ENCODE measurements at regions not wholly inside any gene's neighbourhood (a gene's known extent, or its start where the extent isn't known, plus 50 kb on each side); places are given as distances from the start of the nearest gene placed in this dataset.

DNA sequence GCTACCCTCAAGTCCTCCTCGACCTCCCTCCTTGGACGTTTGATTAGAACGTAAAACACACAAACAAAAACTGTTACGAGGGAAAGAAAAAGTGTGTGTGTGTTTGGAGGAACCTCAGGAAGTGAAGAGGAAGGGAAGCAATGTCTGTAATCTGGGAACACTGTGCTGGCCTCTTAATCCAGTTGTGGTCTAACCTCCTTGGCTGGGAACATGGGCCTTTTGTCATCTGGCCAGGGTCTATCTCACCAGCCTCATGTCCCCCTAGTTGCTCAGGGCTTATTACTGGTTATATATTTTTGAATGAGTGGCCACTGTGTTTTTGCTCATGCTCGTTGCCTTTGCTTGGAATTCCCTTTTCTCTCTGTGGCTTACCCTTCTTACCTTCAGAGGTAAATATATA, 89.0 kb upstream of the RASGRF1 start:
- Histone ChIP-seq H3K79me1 (ENCODE audit: insufficient read depth, low read depth, low read length, poor library complexity, severe bottlenecking) (no peaks in the 10 kb centered on the region), H3T11ph (ENCODE audit: low read length) (no peak overlapping the region), H2BK20ac (ENCODE audit: low read depth, low read length, poor library complexity, severe bottlenecking) (no peak overlapping the region), H2BK15ac (ENCODE audit: low read depth, low read length) (no peak overlapping the region), H2BK120ac (ENCODE audit: low read depth, low read length, poor library complexity, severe bottlenecking) (no peak overlapping the region), H4K20me1 (ENCODE audit: control insufficient read depth, insufficient read depth, insufficient read length) (peaks cover 3% of the 10 kb centered on the region), H3K27me3 (ENCODE audit: insufficient read depth, low read length) (no peaks in the 10 kb centered on the region), H4K91ac (ENCODE audit: insufficient read length, low read depth, low read length) (no peak overlapping the region), H3K23ac (ENCODE audit: insufficient read length, low read depth, low read length) (no peak overlapping the region), H3K4me2 (ENCODE audit: insufficient read depth, insufficient read length, low read length) (no peak overlapping the region), H3K27ac (ENCODE audit: insufficient read length, low read depth, low read length) (no peak overlapping the region), H4K8ac (replicated peaks; ENCODE audit: insufficient read length, low read depth, low read length) (no peak overlapping the region), H2AK5ac (ENCODE audit: insufficient read length, low read length) (no peak overlapping the region), H3K9ac (ENCODE audit: extremely low read depth, insufficient read length, low read length) (no peak overlapping the region), H2BK12ac (ENCODE audit: insufficient read length, low read depth, low read length) (no peak overlapping the region), H3K23me2 (ENCODE audit: insufficient read length, low read depth, low read length, poor library complexity, severe bottlenecking) (no peaks in the 10 kb centered on the region), H3K79me2 (ENCODE audit: insufficient read depth, low read length) (no peaks in the 10 kb centered on the region), H3K4ac (ENCODE audit: low read depth, low read length) (no peak overlapping the region), H3K56ac (ENCODE audit: insufficient read length, low read depth, low read length) (no peak overlapping the region), H2BK5ac (ENCODE audit: insufficient read length, low read length) (no peak overlapping the region), H2AFZ (ENCODE audit: low read length) (no peak overlapping the region), H3K9me3 (ENCODE audit: control insufficient read depth, low read depth, low read length) (no peaks in the 10 kb centered on the region), H3K4me1 (ENCODE audit: insufficient read depth, low read length) (no peaks in the 10 kb centered on the region), H4K5ac (ENCODE audit: insufficient read length, low read depth, low read length) (no peak overlapping the region), H3K18ac (ENCODE audit: insufficient read length, low read depth, low read length) (no peak overlapping the region), H3K14ac (ENCODE audit: insufficient read depth, low read length) (no peak overlapping the region)
- TF ChIP-seq, protein P1, sequence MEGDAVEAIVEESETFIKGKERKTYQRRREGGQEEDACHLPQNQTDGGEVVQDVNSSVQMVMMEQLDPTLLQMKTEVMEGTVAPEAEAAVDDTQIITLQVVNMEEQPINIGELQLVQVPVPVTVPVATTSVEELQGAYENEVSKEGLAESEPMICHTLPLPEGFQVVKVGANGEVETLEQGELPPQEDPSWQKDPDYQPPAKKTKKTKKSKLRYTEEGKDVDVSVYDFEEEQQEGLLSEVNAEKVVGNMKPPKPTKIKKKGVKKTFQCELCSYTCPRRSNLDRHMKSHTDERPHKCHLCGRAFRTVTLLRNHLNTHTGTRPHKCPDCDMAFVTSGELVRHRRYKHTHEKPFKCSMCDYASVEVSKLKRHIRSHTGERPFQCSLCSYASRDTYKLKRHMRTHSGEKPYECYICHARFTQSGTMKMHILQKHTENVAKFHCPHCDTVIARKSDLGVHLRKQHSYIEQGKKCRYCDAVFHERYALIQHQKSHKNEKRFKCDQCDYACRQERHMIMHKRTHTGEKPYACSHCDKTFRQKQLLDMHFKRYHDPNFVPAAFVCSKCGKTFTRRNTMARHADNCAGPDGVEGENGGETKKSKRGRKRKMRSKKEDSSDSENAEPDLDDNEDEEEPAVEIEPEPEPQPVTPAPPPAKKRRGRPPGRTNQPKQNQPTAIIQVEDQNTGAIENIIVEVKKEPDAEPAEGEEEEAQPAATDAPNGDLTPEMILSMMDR (conservative IDR thresholded peaks at IDR 0.05): no peak
- Mint-ChIP-seq H3K4me3 (no peak overlapping the region), H3K27ac (peak overlapping the region in 1 of 3 experiments; percentile 90; a peak in 1 of 7 replicates), H3K4me1 (peaks cover 12% of the 10 kb centered on the region in 2 experiments), H3K36me3 (ENCODE audit: insufficient read depth in 1 of 3, low read depth in 3 of 3) (no peaks in the 10 kb centered on the region), H3K9me3 (no peaks in the 10 kb centered on the region; a peak in 1 of 5 replicates), H3K27me3 (ENCODE audit: low read depth) (peaks cover 20% of the 10 kb centered on the region)
- no peak for DNase-seq
- WGBS (ENCODE audit: extremely low coverage, insufficient read length, low lambda C conversion rate): no CpG with 5 or more reads among the region's 5 CpGs
